Left ventricle myocardium inferior (tissue), 1 donor: ENCODE measurements at regions not wholly inside any gene's neighbourhood (a gene's known extent, or its start where the extent isn't known, plus 50 kb on each side); places are given as distances from the start of the nearest gene placed in this dataset.
A peak's percentile ranks its signal among the peaks of the same experiment; 100 is the strongest.

Experiments
- DNase-seq: peaks from one replicate; pipeline ENCODE4 v3.0.0-alpha.2; 2020
- H3K27ac ChIP-seq: fragments of 200-600 bp; replicated peaks from 2 replicates; pipeline ENCODE4 v1.8.0; 2021
- H3K27me3 ChIP-seq: fragments of 200-600 bp; 2 replicates; pipeline ENCODE4 v1.8.0; 2021; ENCODE audit warnings: low read depth
- H3K36me3 ChIP-seq: fragments of 200-600 bp; 2 replicates; pipeline ENCODE4 v1.8.0; 2021
- H3K4me1 ChIP-seq: fragments of 200-600 bp; 2 replicates; pipeline ENCODE4 v1.8.0; 2021
- H3K4me3 ChIP-seq: fragments of 200-600 bp; 2 replicates; pipeline ENCODE4 v1.8.0; 2021; ENCODE audit warnings: mild to moderate bottlenecking, moderate library complexity
- H3K9me3 ChIP-seq: fragments of 200-600 bp; replicated peaks from 2 replicates; pipeline ENCODE4 v1.8.0; 2021
- CTCF ChIP-seq: fragments of 200-600 bp; IDR thresholded peaks from 2 replicates; pipeline ENCODE4 v1.8.0; 2021; ENCODE audit warnings: antibody characterized with exemption, mild to moderate bottlenecking, borderline replicate concordance
- intact Hi-C: fragments of 100-400 bp; cut with micrococcal nuclease; formaldehyde crosslinking; loops from one replicate; pipeline ENCODE4 v1.11.0; 2022
- donor health status: DM: no; HTN: yes; CAD: no; lungs with severe emphysema.

- H3K4me1 ChIP-seq = no peaks in the 10 kb centered on the region
- no peaks in the 10 kb centered on the region for H3K27me3 ChIP-seq
- TF ChIP-seq CTCF = no peak
- no peaks in the 10 kb centered on the region for H3K36me3 ChIP-seq
- no peak overlapping the region for H3K4me3 ChIP-seq
- intact Hi-C loops = no loop called here
- no peaks in the 10 kb centered on the region for H3K9me3 ChIP-seq
- H3K27ac ChIP-seq = no peak overlapping the region
- DNase-seq = no peak
Observed at GRCh38 chr5:17147617-17148016, 69.8 kb upstream of the BASP1 start.

GRCh38 chr5:17148481-17148880 is 69.0 kb upstream of the BASP1 start:
- TF ChIP-seq CTCF = no peak
- Histone ChIP-seq H3K27me3 (no peaks in the 10 kb centered on the region), H3K27ac (no peak overlapping the region), H3K4me3 (no peak overlapping the region), H3K4me1 (no peaks in the 10 kb centered on the region), H3K9me3 (no peaks in the 10 kb centered on the region), H3K36me3 (no peaks in the 10 kb centered on the region)
- intact Hi-C loops = no loop called here
- DNase-seq = no peak

GRCh38 chr5:17149786-17150185 is 67.6 kb upstream of the BASP1 start:
- Histone ChIP-seq H3K36me3 (no peaks in the 10 kb centered on the region), H3K27me3 (no peaks in the 10 kb centered on the region), H3K4me3 (no peak overlapping the region), H3K27ac (no peak overlapping the region), H3K4me1 (no peaks in the 10 kb centered on the region), H3K9me3 (no peaks in the 10 kb centered on the region)
- TF ChIP-seq CTCF = no peak
- intact Hi-C loops = no loop called here
- no peak for DNase-seq

- Histone ChIP-seq H3K27me3 (no peaks in the 10 kb centered on the region), H3K4me3 (no peak overlapping the region), H3K9me3 (no peaks in the 10 kb centered on the region), H3K36me3 (no peaks in the 10 kb centered on the region), H3K4me1 (no peaks in the 10 kb centered on the region), H3K27ac (no peak overlapping the region)
- TF ChIP-seq CTCF = no peak
- intact Hi-C loops = no loop called here
- peak; percentile 24 for DNase-seq
Observed at GRCh38 chr5:17150531-17150930, 66.9 kb upstream of the BASP1 start.

- intact Hi-C loops = no loop called here
Observed at GRCh38 chr5:17151686-17152085, 65.7 kb upstream of the BASP1 start.

More at GRCh38 chr5:17151686-17152085, 65.7 kb upstream of the BASP1 start:
- TF ChIP-seq CTCF = no peak
- no peaks in the 10 kb centered on the region for H3K27me3 ChIP-seq
- H3K4me3 ChIP-seq = no peak overlapping the region
- no peaks in the 10 kb centered on the region for H3K9me3 ChIP-seq
- H3K36me3 ChIP-seq = no peaks in the 10 kb centered on the region
- H3K4me1 ChIP-seq = no peaks in the 10 kb centered on the region
- no peak for DNase-seq
- no peak overlapping the region for H3K27ac ChIP-seq
